Osteocyte (in vitro differentiated cells): ENCODE measurements at regions not wholly inside any gene's neighbourhood (a gene's known extent, or its start where the extent isn't known, plus 50 kb on each side); places are given as distances from the start of the nearest gene placed in this dataset.

ENCODE experiments used
- DNase-seq: peaks from one replicate; pipeline ENCODE4 v3.0.0; 2021; ENCODE audit warnings: mixed read lengths; ENCODE audit not compliant: unreplicated experiment; ENCODE audit errors: extremely low spot score
- H3K27ac Mint-ChIP-seq: one replicate; pipeline ENCODE4 v1.8.0; 2021; ENCODE audit warnings: mild to moderate bottlenecking, mixed read lengths; ENCODE audit not compliant: unreplicated experiment
- H3K27me3 Mint-ChIP-seq: one replicate; pipeline ENCODE4 v1.8.0; 2021; ENCODE audit warnings: mixed read lengths; ENCODE audit not compliant: unreplicated experiment
- H3K36me3 Mint-ChIP-seq: one replicate; pipeline ENCODE4 v1.8.0; 2021; ENCODE audit warnings: mixed read lengths; ENCODE audit not compliant: unreplicated experiment
- H3K4me1 Mint-ChIP-seq: one replicate; pipeline ENCODE4 v1.8.0; 2021; ENCODE audit warnings: mixed read lengths; ENCODE audit not compliant: unreplicated experiment
- H3K4me3 Mint-ChIP-seq: one replicate; pipeline ENCODE4 v1.8.0; 2021; ENCODE audit warnings: mild to moderate bottlenecking, moderate library complexity, mixed read lengths; ENCODE audit not compliant: unreplicated experiment
- H3K9me3 Mint-ChIP-seq: one replicate; pipeline ENCODE4 v1.8.0; 2021; ENCODE audit warnings: mixed read lengths; ENCODE audit not compliant: unreplicated experiment
- TF ChIP-seq, protein P1 (sequence below): fragments of 200-600 bp; sonication (generic); IDR thresholded peaks from 2 replicates; pipeline ENCODE4 v1.5.0; 2021; ENCODE audit warnings: antibody characterized with exemption, mild to moderate bottlenecking, moderate library complexity

- Mint-ChIP-seq H3K9me3 (peaks cover 4% of the 10 kb centered on the region), H3K36me3 (no peaks in the 10 kb centered on the region), H3K4me3 (no peak overlapping the region), H3K27me3 (no peaks in the 10 kb centered on the region), H3K27ac (no peak overlapping the region), H3K4me1 (peaks cover 10% of the 10 kb centered on the region)
- TF ChIP-seq, protein P1, sequence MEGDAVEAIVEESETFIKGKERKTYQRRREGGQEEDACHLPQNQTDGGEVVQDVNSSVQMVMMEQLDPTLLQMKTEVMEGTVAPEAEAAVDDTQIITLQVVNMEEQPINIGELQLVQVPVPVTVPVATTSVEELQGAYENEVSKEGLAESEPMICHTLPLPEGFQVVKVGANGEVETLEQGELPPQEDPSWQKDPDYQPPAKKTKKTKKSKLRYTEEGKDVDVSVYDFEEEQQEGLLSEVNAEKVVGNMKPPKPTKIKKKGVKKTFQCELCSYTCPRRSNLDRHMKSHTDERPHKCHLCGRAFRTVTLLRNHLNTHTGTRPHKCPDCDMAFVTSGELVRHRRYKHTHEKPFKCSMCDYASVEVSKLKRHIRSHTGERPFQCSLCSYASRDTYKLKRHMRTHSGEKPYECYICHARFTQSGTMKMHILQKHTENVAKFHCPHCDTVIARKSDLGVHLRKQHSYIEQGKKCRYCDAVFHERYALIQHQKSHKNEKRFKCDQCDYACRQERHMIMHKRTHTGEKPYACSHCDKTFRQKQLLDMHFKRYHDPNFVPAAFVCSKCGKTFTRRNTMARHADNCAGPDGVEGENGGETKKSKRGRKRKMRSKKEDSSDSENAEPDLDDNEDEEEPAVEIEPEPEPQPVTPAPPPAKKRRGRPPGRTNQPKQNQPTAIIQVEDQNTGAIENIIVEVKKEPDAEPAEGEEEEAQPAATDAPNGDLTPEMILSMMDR: no peak
- DNase-seq: no peak
Measured at GRCh38 chr20:11853359-11853758, 64.3 kb upstream of the BTBD3 start.

DNA sequence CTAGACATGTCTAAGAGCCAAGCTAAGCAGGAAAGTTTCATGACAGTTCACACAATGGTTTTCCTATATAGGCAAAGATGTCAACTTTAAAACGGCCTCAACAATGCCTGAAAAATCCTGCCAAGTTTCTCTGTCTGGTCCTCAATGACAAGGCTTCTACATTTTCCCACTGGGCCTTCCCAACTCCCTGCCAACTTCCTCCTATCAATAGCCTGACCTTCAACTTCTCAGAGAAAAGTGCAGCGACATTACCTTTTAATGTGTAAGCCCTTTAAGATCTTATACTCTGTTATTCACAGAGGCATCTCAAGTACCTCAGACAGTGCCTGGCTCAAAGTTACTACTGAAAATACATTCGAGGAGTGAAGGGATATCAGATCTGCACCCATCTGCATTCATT, 56.2 kb upstream of the BTBD3 start:
- Mint-ChIP-seq H3K9me3 (no peaks in the 10 kb centered on the region), H3K4me3 (no peak overlapping the region), H3K4me1 (no peaks in the 10 kb centered on the region), H3K27me3 (peaks cover 2% of the 10 kb centered on the region), H3K36me3 (no peaks in the 10 kb centered on the region), H3K27ac (no peak overlapping the region)
- no peak for DNase-seq
- TF ChIP-seq, protein P1: no peak

GRCh38 chr20:11867291-11867919, 50.3 kb upstream of the BTBD3 start:
- TF ChIP-seq, protein P1: no peak
- H3K4me3 Mint-ChIP-seq: no peak overlapping the region
- no peaks in the 10 kb centered on the region for H3K36me3 Mint-ChIP-seq
- DNase-seq: no peak
- H3K27me3 Mint-ChIP-seq: peaks cover 5% of the 10 kb centered on the region
- H3K4me1 Mint-ChIP-seq: no peaks in the 10 kb centered on the region
- no peaks in the 10 kb centered on the region for H3K9me3 Mint-ChIP-seq
- H3K27ac Mint-ChIP-seq: no peak overlapping the region
